HG02759 (cell line): ENCODE measurements at regions not wholly inside any gene's neighbourhood (a gene's known extent, or its start where the extent isn't known, plus 50 kb on each side); places are given as distances from the start of the nearest gene placed in this dataset.

Experiments used
- ATAC-seq: cut with Tn5 transposase; IDR thresholded peaks from one replicate; pipeline ENCODE4 v1.9.1; 2021; ENCODE audit warnings: mild to moderate bottlenecking, moderate library complexity; ENCODE audit not compliant: unreplicated experiment

DNA sequence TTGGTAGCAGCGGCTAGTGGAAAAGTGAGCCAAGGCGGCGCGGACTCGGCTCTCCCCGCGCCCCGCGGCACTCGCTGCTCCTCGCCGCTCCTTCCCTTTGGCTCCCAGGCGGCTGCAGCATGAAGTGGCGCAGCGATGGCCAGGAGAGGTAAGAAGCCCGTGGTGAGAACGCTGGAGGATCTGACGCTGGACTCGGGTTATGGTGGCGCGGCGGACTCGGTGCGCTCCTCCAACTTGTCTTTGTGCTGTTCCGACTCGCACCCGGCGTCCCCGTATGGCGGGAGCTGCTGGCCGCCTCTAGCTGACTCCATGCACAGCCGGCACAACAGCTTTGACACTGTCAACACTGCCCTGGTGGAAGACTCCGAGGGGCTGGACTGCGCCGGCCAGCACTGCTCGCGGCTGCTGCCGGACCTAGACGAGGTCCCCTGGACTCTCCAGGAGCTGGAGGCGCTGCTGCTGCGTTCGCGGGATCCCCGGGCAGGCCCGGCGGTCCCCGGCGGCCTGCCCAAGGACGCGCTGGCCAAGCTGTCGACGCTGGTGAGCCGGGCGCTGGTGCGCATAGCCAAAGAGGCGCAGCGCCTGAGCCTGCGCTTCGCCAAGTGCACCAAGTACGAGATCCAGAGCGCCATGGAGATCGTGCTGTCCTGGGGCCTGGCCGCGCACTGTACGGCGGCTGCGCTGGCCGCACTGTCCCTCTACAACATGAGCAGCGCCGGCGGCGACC lies 225.6 kb upstream of the CRY1 start:
- ATAC-seq = no peak

GRCh38 chr12:107319533-107320032 lies 226.2 kb upstream of the CRY1 start:
- no peak for ATAC-seq

GRCh38 chr12:107320033-107320928 lies 226.9 kb upstream of the CRY1 start:
- ATAC-seq = no peak

GRCh38 chr12:107320929-107321631 lies 227.7 kb upstream of the CRY1 start:
- no peak for ATAC-seq

- no peak for ATAC-seq
Measured at GRCh38 chr12:107322063-107322462, 228.7 kb upstream of the CRY1 start.

DNA sequence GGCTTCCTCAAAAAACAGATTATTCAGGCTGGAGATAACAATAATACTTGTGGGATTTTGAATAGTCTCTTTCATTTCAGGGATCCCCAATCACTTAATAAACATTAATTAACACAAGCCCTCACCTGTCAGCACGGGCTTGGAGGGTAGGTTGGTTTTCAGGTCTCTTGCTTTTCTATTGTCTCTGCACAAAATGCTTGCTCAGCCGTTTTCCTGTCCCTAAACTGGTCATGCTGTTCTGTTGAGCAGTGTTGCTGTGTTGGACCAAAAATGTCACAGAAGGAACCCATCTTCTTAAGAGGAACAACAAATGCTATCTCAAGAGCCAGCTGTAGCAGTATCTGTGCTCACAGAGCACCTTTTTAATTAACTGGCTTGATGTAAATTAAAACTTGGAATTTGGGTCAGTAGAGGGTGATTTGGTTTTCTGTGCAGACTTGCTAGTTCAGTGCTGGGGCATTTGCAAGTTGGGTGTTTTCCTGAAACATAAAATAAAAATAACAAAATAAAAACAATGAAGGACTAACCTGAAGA lies 231.8 kb upstream of the CRY1 start:
- no peak for ATAC-seq

- no peak for ATAC-seq
Measured at GRCh38 chr12:107326237-107326636, 232.9 kb upstream of the CRY1 start.

DNA sequence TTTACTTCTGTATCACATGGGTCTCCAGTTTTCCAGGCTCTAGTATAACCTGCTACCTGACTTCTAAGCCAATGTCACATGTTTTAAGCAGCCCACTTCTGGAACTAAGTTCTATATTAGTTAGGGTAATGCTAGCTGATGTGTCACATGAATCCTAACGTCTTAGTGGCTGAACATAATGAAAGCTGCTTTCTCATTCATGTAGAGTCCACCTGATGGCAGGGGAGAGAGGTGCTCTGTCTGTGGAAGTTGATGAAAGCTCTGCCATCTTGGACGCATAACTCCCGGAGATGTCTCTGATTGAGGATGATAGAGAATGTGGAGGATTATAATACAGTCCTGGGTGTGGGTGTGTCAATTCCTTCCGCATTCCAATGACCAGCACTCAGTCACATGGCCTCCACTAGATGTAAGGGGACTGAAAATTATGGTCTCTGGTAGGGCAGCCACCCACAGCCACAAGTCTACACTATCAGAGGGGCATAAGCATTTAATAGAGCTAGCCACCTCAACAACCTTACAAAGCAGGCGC lies 234.4 kb upstream of the CRY1 start:
- ATAC-seq = no peak

- no peak for ATAC-seq
Measured at GRCh38 chr12:107328442-107329133, 235.2 kb upstream of the CRY1 start.

DNA sequence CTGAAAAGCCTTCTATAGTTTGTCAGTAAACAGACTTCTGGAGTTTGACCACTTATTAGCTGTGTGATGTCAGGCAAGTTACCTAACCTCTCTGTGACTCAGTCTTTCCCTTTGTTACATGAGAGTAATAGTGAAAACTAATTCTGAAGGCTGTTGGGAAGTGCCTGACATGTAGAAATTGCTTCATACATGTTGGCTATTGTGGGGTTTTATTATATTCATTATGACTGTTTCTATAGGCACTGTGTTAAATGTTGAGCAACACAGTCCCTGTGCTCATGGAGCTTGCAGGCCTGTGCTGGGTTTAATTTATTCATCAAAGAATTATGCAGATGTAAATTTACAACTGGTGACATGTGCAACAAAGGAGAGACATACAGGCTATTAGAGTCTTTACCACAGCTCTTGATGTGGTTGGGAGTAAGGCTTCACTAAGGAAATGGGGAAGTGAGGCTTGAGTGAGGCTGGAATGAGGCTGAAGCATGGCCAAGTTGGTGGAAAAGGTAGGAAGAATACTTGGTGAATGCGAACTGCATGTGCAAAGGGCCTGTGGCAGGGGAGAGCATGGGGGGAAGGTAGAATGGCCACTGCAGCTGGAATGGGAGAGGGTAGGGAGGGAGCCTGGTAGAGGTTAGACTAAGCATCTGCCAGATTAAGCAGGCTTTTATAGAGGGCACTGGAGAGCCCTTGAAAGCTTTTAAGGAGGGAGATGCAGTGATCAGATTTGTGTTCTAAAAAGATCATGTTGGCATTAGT lies 236.4 kb upstream of the CRY1 start:
- no peak for ATAC-seq

- no peak for ATAC-seq
Measured at GRCh38 chr12:107330831-107331431, 237.6 kb upstream of the CRY1 start.

DNA sequence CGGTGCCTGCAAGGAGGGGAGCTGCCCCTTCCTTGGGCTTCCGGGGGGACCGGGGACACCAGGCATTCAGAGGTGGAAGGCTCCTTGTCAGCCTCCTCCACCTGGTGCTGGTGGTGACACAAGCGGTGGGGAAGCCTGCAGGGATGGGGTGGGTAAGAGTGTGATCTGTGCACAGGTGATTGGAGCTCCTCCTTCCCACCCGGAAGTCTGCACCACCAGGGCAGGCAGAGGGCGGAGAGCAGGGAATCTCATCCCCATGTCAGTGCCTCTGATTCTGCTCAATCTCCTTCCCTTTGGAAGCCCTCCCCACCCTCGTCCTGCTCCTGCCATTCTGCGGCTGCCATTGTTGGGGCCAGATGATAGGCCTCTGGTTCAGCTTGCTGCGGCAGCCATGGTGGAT lies 238.1 kb upstream of the CRY1 start:
- no peak for ATAC-seq

GRCh38 chr12:107331912-107332311 lies 238.6 kb upstream of the CRY1 start:
- ATAC-seq = no peak

GRCh38 chr12:107332743-107333142 lies 239.4 kb upstream of the CRY1 start:
- no peak for ATAC-seq

DNA sequence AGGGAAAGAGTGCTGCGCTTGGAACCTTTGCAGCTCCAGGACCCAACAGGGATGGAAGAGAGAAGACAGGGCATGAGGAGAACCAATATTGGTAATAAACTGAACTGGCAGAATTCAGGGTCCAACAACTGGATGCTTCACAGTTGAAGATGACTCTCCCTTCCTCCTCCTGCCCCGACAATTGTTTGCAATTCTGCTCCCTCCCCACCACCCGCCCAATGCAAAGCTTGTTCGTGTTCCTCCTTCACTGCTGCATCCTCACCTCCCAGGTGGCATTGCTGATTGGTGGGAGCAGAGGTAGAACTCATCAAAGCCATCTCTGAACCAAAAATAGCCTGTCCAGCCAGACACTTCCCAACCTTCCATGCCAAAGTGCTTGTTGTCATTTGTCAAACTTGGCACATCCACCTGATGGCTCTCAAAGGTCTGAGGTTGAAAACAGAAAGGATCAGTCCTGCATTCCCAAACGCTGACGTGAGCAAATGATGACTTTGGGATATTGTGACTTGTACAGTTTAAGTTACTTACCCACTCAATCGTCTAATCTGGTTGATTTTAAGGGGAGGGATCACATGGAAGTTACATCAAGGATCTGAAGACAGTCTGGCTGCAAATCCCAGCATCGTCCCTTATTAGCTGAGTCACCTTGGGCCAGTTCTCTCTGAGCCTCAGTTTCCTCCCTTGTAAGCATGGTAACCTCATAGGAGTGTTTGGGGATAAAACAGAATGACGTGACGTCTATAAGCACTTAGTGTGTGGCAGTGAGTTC lies 242.6 kb upstream of the CRY1 start:
- ATAC-seq = no peak

- no peak for ATAC-seq
Measured at GRCh38 chr12:107336695-107337094, 243.3 kb upstream of the CRY1 start.

GRCh38 chr12:107337346-107338095 lies 244.2 kb upstream of the CRY1 start:
- ATAC-seq = no peak

GRCh38 chr12:107339487-107339886 lies 246.1 kb upstream of the CRY1 start:
- no peak for ATAC-seq
